ENCODE measurements at regions not wholly inside any gene's neighbourhood (a gene's known extent, or its start where the extent isn't known, plus 50 kb on each side); places are given as distances from the start of the nearest gene placed in this dataset.

DNA sequence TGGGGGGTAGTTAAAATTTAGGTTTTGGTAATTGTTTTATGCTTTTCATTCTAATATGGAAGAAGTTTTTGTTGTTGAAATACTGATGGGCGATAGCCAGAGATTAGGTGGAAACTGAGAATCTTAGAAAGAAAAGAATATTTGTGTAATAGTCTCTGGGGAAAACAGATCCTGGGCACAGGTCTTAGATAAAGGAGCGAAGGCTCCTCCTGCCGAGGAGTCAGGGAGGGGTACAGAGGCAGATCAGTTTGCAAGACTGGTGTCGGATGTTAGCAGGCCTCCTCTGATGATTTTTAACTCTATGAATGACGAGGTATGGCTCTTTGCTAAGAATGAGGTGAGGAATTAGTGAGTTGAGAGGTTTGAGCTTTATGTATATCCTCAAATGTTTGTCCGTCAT is 339.7 kb downstream of the HGF start:
- Mint-ChIP-seq H3K36me3 (no peaks in the 10 kb centered on the region), H3K27ac (no peak overlapping the region), H3K4me1 (no peaks in the 10 kb centered on the region), H3K9me3 (peaks cover 6 to 37% (median 11%) of the 10 kb centered on the region in 8 donors), H3K4me3 (no peak overlapping the region), H3K27me3 (no peaks in the 10 kb centered on the region)
- ChIA-PET POLR2A (ENCODE audit: partially characterized antibody) (no interaction called here), CTCF (ENCODE audit: partially characterized antibody) (no interaction called here)
- Histone ChIP-seq H3K9me3 (ENCODE audit: control insufficient read depth in 1 of 2, low read length in 2 of 2) (no peaks in the 10 kb centered on the region), H3K27me3 (ENCODE audit: insufficient read depth, low read length) (no peaks in the 10 kb centered on the region), H3K4me1 (ENCODE audit: insufficient read depth, low read length) (no peaks in the 10 kb centered on the region), H3K27ac (ENCODE audit: low read depth, low read length) (no peak overlapping the region), H3K4me3 (ENCODE audit: low read length in 2 of 2) (no peak overlapping the region), H3K36me3 (ENCODE audit: insufficient read depth, low read length) (no peaks in the 10 kb centered on the region)
- DNase-seq, result no peak
- intact Hi-C loops (cut with micrococcal nuclease), result no loop called here

DNA sequence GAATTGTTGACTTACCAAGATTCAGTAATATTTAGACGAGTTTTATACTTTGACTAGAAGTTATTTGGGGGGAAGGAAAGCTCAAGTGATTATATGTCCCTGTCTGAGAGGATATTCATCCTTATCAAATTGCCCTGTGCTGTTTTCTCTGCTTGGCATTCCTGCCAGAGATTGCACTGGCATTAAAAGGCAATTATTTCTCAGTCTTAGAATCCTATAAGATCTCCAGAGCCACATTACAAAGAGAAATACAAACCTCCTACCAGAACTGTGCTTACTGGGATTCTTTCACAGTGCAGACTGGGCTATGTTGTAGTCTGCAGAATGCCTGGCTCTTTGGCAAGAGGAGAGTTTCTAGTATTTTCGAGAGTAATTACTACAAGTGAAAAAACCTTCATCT is 342.4 kb downstream of the HGF start:
- no peak overlapping the region for H3K4me3 ChIP-seq (ENCODE audit: low read length in 2 of 2)
- ChIA-PET POLR2A (ENCODE audit: partially characterized antibody) (no interaction called here), CTCF (ENCODE audit: partially characterized antibody) (no interaction called here)
- no peaks in the 10 kb centered on the region for H3K27me3 ChIP-seq (ENCODE audit: insufficient read depth, low read length)
- H3K4me1 ChIP-seq (ENCODE audit: insufficient read depth, low read length), result no peaks in the 10 kb centered on the region
- no peak overlapping the region for H3K27ac ChIP-seq (ENCODE audit: low read depth, low read length)
- no peaks in the 10 kb centered on the region for H3K36me3 ChIP-seq (ENCODE audit: insufficient read depth, low read length)
- Mint-ChIP-seq H3K4me1 (no peaks in the 10 kb centered on the region), H3K4me3 (no peak overlapping the region), H3K36me3 (no peaks in the 10 kb centered on the region), H3K27ac (no peak overlapping the region), H3K27me3 (no peaks in the 10 kb centered on the region), H3K9me3 (peaks cover 4 to 30% (median 9%) of the 10 kb centered on the region in 8 donors)
- DNase-seq, result no peak
- intact Hi-C loops (cut with micrococcal nuclease), result no loop called here
- H3K9me3 ChIP-seq (ENCODE audit: control insufficient read depth in 1 of 2, low read length in 2 of 2), result no peaks in the 10 kb centered on the region

DNA sequence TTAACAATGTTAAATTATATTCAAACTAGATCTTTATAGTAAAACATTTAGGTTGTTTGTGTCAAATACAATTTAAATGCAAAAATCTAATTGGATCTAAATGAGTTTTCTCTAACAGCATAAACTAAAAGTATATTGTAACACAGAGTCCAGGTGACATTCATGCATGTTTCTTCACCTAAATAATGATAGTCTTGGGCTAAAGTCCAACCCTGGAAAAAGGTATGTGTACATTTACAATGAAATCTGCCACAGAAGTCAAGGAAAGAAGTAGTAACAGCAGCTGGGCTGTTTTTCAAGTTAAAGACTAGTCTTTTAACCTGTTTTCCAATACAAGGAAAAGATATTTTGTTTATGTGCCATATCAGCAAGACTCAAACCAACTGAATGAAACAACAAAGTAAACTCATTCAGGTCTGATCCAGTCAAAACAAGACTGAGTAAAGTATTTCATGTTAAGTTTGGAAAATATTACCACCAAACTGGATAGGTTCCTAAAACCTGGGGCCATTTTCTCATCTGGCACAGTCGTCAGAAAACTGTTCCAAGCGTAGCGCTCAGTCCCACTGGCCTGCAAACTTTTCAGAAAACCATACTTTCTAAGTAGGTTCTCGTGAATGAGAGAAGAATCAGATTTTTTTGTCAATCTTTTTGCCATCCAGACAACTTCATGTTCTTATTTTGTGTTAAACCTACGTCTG is 349.2 kb downstream of the HGF start:
- H3K4me1 Mint-ChIP-seq, result no peaks in the 10 kb centered on the region
- H3K36me3 Mint-ChIP-seq, result no peaks in the 10 kb centered on the region
- ChIA-PET POLR2A (ENCODE audit: partially characterized antibody) (no interaction called here), CTCF (ENCODE audit: partially characterized antibody) (no interaction called here)
- no peaks in the 10 kb centered on the region for H3K27me3 ChIP-seq (ENCODE audit: insufficient read depth, low read length)
- no peaks in the 10 kb centered on the region for H3K9me3 ChIP-seq (ENCODE audit: control insufficient read depth in 1 of 2, low read length in 2 of 2)
- H3K36me3 ChIP-seq (ENCODE audit: insufficient read depth, low read length), result no peaks in the 10 kb centered on the region
- no peak overlapping the region for H3K27ac ChIP-seq (ENCODE audit: low read depth, low read length)
- no peaks in the 10 kb centered on the region for H3K4me1 ChIP-seq (ENCODE audit: insufficient read depth, low read length)
- H3K4me3 ChIP-seq (ENCODE audit: low read length in 2 of 2), result no peak overlapping the region
- intact Hi-C loops (cut with micrococcal nuclease), result no loop called here
- H3K4me3 Mint-ChIP-seq, result no peak overlapping the region
- peaks cover 3 to 13% (median 6%) of the 10 kb centered on the region in 8 donors for H3K9me3 Mint-ChIP-seq
- no peaks in the 10 kb centered on the region for H3K27me3 Mint-ChIP-seq
- no peak overlapping the region for H3K27ac Mint-ChIP-seq
- no peak for DNase-seq

DNA sequence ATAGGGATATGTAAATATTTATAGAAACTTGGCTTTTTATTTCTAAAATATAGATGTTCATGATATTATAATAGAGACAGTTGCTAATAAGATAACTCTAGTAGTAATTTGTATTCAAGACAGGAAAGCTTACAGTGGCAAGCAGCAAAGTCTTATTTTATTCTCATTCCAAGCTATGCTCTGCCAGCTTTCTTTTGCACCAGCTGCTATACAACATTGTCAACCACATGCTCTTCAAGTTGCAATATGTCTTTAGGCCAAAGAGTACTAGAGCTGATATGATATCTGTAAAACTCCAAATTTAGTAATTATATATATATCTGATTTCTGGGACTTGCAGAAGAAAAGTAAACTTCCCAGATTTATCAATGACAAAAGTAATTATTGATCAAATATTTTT is 350.1 kb downstream of the HGF start:
- Mint-ChIP-seq H3K27me3 (no peaks in the 10 kb centered on the region), H3K36me3 (no peaks in the 10 kb centered on the region), H3K4me1 (no peaks in the 10 kb centered on the region), H3K9me3 (peaks cover 0 to 7% (median 4%) of the 10 kb centered on the region in 8 donors), H3K27ac (no peak overlapping the region), H3K4me3 (no peak overlapping the region)
- no peaks in the 10 kb centered on the region for H3K9me3 ChIP-seq (ENCODE audit: control insufficient read depth in 1 of 2, low read length in 2 of 2)
- H3K27me3 ChIP-seq (ENCODE audit: insufficient read depth, low read length), result no peaks in the 10 kb centered on the region
- no peaks in the 10 kb centered on the region for H3K36me3 ChIP-seq (ENCODE audit: insufficient read depth, low read length)
- no peak overlapping the region for H3K4me3 ChIP-seq (ENCODE audit: low read length in 2 of 2)
- CTCF ChIA-PET (ENCODE audit: partially characterized antibody), result no interaction called here
- POLR2A ChIA-PET (ENCODE audit: partially characterized antibody), result no interaction called here
- intact Hi-C loops (cut with micrococcal nuclease), result no loop called here
- H3K4me1 ChIP-seq (ENCODE audit: insufficient read depth, low read length), result no peaks in the 10 kb centered on the region
- H3K27ac ChIP-seq (ENCODE audit: low read depth, low read length), result no peak overlapping the region
- DNase-seq, result no peak

DNA sequence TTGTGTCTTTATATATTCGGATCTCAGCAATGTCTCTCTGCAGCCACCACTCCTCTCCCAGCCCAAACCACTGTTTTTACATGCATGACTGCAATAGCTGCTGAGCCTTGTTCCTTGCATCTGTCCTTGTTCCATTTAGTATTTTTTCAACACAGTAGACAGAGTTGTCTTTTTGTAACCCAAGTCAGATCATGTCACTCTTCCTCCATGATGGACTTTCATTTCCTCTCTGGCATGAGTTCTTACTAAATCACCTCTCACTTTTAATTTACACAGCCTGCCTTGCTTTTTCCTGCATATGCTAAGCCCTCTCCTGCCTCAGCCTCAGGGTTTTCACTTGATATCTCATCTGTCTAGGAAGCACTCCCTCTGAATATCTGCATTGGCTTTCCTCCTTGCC is 353.2 kb downstream of the HGF start:
- DNase-seq, result no peak
- Histone ChIP-seq H3K9me3 (ENCODE audit: control insufficient read depth in 1 of 2, low read length in 2 of 2) (no peaks in the 10 kb centered on the region), H3K27ac (ENCODE audit: low read depth, low read length) (no peak overlapping the region), H3K36me3 (ENCODE audit: insufficient read depth, low read length) (no peaks in the 10 kb centered on the region), H3K4me1 (ENCODE audit: insufficient read depth, low read length) (no peaks in the 10 kb centered on the region), H3K4me3 (ENCODE audit: low read length in 2 of 2) (no peak overlapping the region), H3K27me3 (ENCODE audit: insufficient read depth, low read length) (no peaks in the 10 kb centered on the region)
- Mint-ChIP-seq H3K9me3 (peaks cover under 1 to 14% (median 6%) of the 10 kb centered on the region in 8 donors), H3K27me3 (no peaks in the 10 kb centered on the region), H3K27ac (no peak overlapping the region), H3K36me3 (no peaks in the 10 kb centered on the region), H3K4me1 (no peaks in the 10 kb centered on the region), H3K4me3 (no peak overlapping the region)
- ChIA-PET CTCF (ENCODE audit: partially characterized antibody) (no interaction called here), POLR2A (ENCODE audit: partially characterized antibody) (no interaction called here)
- intact Hi-C loops (cut with micrococcal nuclease), result no loop called here

DNA sequence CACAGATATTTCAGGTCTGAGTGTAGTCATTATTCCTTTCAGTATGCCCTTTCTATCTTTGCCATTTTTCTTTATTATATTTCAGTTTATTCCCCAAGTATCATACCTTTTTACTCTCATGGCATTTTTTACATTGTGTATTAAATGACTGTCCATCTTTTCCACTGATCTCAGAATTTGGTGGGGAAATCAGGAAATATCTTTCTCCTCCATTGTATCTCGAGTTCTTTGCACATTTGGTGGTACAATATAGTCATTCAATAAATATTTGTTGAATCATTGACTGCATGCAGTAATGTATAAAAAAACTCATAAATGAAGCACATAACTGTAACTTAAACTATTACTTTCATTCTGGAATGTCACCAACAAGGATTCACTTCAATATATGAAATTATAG is 354.7 kb downstream of the HGF start:
- Mint-ChIP-seq H3K4me3 (no peak overlapping the region), H3K4me1 (no peaks in the 10 kb centered on the region), H3K27me3 (no peaks in the 10 kb centered on the region), H3K9me3 (peaks cover 3 to 18% (median 8%) of the 10 kb centered on the region in 8 donors), H3K36me3 (no peaks in the 10 kb centered on the region), H3K27ac (no peak overlapping the region)
- Histone ChIP-seq H3K4me3 (ENCODE audit: low read length in 2 of 2) (no peak overlapping the region), H3K27ac (ENCODE audit: low read depth, low read length) (no peak overlapping the region), H3K4me1 (ENCODE audit: insufficient read depth, low read length) (no peaks in the 10 kb centered on the region), H3K36me3 (ENCODE audit: insufficient read depth, low read length) (no peaks in the 10 kb centered on the region), H3K9me3 (ENCODE audit: control insufficient read depth in 1 of 2, low read length in 2 of 2) (no peaks in the 10 kb centered on the region), H3K27me3 (ENCODE audit: insufficient read depth, low read length) (no peaks in the 10 kb centered on the region)
- DNase-seq, result no peak
- CTCF ChIA-PET (ENCODE audit: partially characterized antibody), result no interaction called here
- intact Hi-C loops (cut with micrococcal nuclease), result no loop called here
- POLR2A ChIA-PET (ENCODE audit: partially characterized antibody), result no interaction called here

DNA sequence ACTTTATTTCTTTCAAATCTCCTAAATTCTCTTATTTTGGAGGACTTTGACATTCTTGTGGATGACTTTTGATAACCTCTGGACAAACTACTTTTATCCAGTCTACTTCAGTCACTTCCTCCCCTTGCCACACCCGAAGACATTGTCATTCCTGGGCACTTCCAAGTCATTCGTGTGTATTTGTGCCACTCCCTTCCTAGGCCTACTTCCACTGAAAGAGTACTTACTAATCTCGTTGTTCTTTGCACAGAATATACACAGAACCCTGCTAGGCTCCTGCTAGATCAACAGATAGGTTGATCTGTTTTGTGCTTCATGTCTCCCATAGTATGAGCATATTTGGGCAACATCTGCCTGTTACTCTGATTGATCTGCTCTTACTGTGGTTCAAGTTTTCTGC is 355.4 kb downstream of the HGF start:
- Mint-ChIP-seq H3K4me3 (no peak overlapping the region), H3K27me3 (no peaks in the 10 kb centered on the region), H3K36me3 (no peaks in the 10 kb centered on the region), H3K4me1 (no peaks in the 10 kb centered on the region), H3K9me3 (peaks cover 3 to 18% (median 8%) of the 10 kb centered on the region in 8 donors), H3K27ac (no peak overlapping the region)
- no peaks in the 10 kb centered on the region for H3K9me3 ChIP-seq (ENCODE audit: control insufficient read depth in 1 of 2, low read length in 2 of 2)
- H3K27me3 ChIP-seq (ENCODE audit: insufficient read depth, low read length), result no peaks in the 10 kb centered on the region
- intact Hi-C loops (cut with micrococcal nuclease), result no loop called here
- H3K36me3 ChIP-seq (ENCODE audit: insufficient read depth, low read length), result no peaks in the 10 kb centered on the region
- H3K4me3 ChIP-seq (ENCODE audit: low read length in 2 of 2), result no peak overlapping the region
- no peaks in the 10 kb centered on the region for H3K4me1 ChIP-seq (ENCODE audit: insufficient read depth, low read length)
- ChIA-PET CTCF (ENCODE audit: partially characterized antibody) (no interaction called here), POLR2A (ENCODE audit: partially characterized antibody) (no interaction called here)
- no peak for DNase-seq
- H3K27ac ChIP-seq (ENCODE audit: low read depth, low read length), result no peak overlapping the region

All from CD4-positive, alpha-beta memory T cell (primary cell).